ENCODE measurements at regions not wholly inside any gene's neighbourhood (a gene's known extent, or its start where the extent isn't known, plus 50 kb on each side); places are given as distances from the start of the nearest gene placed in this dataset.

DNA sequence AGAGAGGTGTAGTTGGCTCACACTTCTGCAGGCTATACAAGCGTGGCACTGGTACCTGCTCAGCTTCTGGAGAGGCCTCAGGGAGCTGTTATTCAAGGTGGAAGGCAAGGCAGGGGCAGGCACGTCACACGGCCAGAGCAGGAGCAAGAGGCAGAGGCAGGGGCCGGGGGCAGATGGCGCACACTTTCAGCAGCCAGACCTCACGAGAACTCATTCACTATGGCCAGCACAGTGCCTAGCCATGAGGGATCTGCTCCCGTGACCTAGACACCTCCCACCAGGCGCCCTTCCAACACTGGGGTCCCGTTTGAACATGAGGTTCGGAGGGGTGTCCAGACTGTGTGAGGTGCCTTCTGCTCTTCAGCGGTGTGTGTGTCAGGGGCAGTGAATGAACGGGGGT is 71.0 kb upstream of the FCN1 start:
- TF ChIP-seq POLR2A (IDR thresholded peaks at IDR 0.05; ENCODE audit: low read length) (no peak), GATA1 (IDR thresholded peaks at IDR 0.05; ENCODE audit: low read depth, low read length) (no peak)
